ENCODE measurements at regions not wholly inside any gene's neighbourhood (a gene's known extent, or its start where the extent isn't known, plus 50 kb on each side); places are given as distances from the start of the nearest gene placed in this dataset.

DNA sequence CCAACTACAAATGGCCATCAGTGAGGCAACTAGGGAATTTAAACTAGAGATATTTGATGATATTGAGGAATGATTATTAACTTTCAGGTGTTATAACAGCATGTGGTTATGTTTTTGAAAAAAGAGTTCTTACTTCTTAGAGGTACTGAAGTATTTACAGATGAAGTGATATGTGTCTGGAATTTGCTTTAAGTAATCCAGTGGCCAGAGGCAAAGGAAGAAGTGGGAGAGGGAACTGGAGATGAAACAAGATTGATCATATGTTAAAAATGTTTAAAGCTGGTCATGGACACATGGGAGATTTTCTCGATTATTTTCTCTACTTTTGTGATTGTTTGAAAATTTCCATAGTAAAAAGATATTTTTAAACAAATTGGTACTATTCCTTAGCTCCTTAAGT, 53.3 kb upstream of the SLCO2A1 start:
- H3K27ac ChIP-seq: no peak overlapping the region
- DNase-seq (no peak), ATAC-seq (no peak)
- no peak overlapping the region for H3K4me3 ChIP-seq
- no peak for TF ChIP-seq CTCF (IDR thresholded peaks at IDR 0.05)
- no peaks in the 10 kb centered on the region for H3K4me1 ChIP-seq
- H3K27me3 ChIP-seq: no peaks in the 10 kb centered on the region
- no peaks in the 10 kb centered on the region for H3K9me3 ChIP-seq
- H3K36me3 ChIP-seq: no peaks in the 10 kb centered on the region
- intact Hi-C loops (cut with DNase I): no loop called here

- no peaks in the 10 kb centered on the region for H3K4me1 ChIP-seq
- no peaks in the 10 kb centered on the region for H3K27me3 ChIP-seq
- H3K27ac ChIP-seq: no peak overlapping the region
- ATAC-seq: no peak
- H3K9me3 ChIP-seq: no peaks in the 10 kb centered on the region
- intact Hi-C loops (cut with DNase I): no loop called here
- no peaks in the 10 kb centered on the region for H3K36me3 ChIP-seq
- H3K4me3 ChIP-seq: no peak overlapping the region
- no peak for DNase-seq
- no peak for TF ChIP-seq CTCF (IDR thresholded peaks at IDR 0.05)
These were observed 52.9 kb upstream of the SLCO2A1 start for GRCh38 chr3:134082582-134082981.

DNA sequence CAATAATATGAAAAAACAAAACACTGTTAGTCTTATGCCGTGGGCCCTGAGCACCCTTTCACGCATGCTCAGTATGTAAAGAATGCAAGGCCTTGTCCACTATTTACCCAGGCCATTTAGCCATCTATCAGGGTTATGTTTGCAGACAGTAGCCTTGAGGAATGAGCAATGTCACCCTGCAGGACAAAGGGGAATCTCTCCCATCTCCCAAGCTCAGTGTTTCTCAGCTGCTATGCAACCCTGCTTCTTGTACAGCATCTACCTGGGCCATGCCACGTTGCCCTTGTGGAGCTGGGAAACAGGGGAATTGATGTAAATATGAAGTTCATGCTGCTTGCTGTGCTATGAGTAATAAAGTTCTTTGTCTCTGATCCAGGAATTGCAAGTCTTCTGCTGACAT, 51.5 kb upstream of the SLCO2A1 start:
- Histone ChIP-seq H3K27me3 (no peaks in the 10 kb centered on the region), H3K36me3 (no peaks in the 10 kb centered on the region), H3K27ac (no peak overlapping the region), H3K9me3 (no peaks in the 10 kb centered on the region), H3K4me1 (no peaks in the 10 kb centered on the region), H3K4me3 (no peak overlapping the region)
- DNase-seq: no peak
- TF ChIP-seq CTCF (IDR thresholded peaks at IDR 0.05): no peak
- ATAC-seq: no peak
- intact Hi-C loops (cut with DNase I): no loop called here

GRCh38 chr3:134080761-134081160, 51.0 kb upstream of the SLCO2A1 start:
- Histone ChIP-seq H3K4me1 (no peaks in the 10 kb centered on the region), H3K36me3 (no peaks in the 10 kb centered on the region), H3K9me3 (no peaks in the 10 kb centered on the region), H3K27ac (no peak overlapping the region), H3K27me3 (no peaks in the 10 kb centered on the region), H3K4me3 (no peak overlapping the region)
- intact Hi-C loops (cut with DNase I): no loop called here
- no peak for ATAC-seq
- no peak for DNase-seq
- TF ChIP-seq CTCF (IDR thresholded peaks at IDR 0.05): no peak

GRCh38 chr3:134079761-134080160, 50.0 kb upstream of the SLCO2A1 start:
- intact Hi-C loops (cut with DNase I): no loop called here
- no peak for TF ChIP-seq CTCF (IDR thresholded peaks at IDR 0.05)
- Histone ChIP-seq H3K36me3 (no peaks in the 10 kb centered on the region), H3K27me3 (no peaks in the 10 kb centered on the region), H3K4me1 (no peaks in the 10 kb centered on the region), H3K4me3 (no peak overlapping the region), H3K27ac (no peak overlapping the region), H3K9me3 (no peaks in the 10 kb centered on the region)
- no peak for ATAC-seq
- DNase-seq: no peak
